Activated T-cell treated with anti-CD3 and anti-CD28 coated beads for 48 hours (primary cell): ENCODE measurements at regions not wholly inside any gene's neighbourhood (a gene's known extent, or its start where the extent isn't known, plus 50 kb on each side); places are given as distances from the start of the nearest gene placed in this dataset.

Source experiments
- DNase-seq: peaks from one replicate; pipeline ENCODE4 v3.0.0-alpha.2; 2020; ENCODE audit warnings: low read depth

DNA sequence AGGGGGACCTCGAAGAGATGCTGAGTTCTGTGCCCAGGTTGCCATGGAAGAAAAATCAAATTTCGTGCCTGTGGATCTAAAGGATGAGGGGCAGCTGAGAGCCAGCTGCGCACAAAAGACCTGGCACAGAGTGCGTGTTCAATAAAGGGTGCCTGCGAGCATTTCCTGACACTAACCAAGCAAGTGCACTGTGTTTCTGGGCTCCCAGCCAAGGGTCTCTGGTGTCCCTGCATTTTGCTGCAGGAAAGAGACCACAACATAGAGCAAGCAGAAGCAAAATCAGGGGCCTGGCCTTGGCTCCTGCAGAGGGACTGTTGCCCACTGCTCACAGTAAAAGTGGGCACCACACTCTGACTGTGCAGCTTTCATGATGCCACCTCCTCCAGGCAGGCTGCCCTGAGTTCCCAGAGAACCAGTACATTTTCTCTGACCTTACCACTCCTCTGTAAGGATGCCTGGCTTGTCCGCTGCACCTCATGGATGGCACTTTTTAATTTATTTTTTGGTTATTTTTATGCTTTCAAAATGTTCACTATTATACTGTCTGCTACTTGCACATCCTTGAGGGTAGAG is 70.8 kb upstream of the GPR12 start:
- no peak for DNase-seq

GRCh38 chr13:26829716-26830115 is 69.1 kb upstream of the GPR12 start:
- no peak for DNase-seq

GRCh38 chr13:26824581-26824980 is 64.0 kb upstream of the GPR12 start:
- DNase-seq: no peak

DNA sequence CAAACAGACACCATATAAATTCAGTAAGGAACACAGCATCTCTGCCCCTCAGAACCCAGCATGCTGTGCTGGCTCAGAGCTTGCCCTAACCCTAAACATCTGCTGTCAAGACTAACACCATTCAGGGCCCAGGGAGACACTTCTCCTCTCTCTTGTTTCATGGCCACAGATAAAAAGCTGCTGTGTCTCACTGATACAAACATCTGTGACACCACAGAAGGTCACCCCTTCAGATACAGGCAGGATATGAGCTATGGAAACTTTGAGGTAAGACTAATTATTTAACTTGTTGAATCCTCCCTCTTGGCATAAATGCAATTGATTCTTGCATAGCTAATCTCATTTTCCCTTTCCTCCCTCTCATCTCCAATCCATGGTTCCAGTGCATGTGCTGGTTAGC is 61.6 kb upstream of the GPR12 start:
- no peak for DNase-seq

DNA sequence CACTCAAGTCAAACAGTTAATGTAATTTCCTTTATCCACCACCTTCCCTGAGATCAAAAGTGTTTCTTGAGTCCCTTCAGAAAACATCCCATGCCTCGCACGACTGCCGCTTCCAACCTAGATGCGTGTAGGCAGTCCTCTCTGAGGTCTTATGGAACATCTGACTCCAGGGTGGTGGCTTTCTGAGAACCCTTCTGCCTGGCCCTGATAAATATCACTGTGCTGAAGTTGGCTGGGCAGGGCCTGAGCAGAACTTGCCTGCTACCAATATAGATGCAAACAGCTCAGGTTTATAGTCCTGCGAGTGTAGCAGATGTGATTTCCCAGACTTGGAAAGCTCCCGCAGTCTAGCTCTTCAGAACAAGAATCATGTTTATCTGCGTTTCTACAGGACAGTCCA is 61.1 kb upstream of the GPR12 start:
- DNase-seq: no peak

DNA sequence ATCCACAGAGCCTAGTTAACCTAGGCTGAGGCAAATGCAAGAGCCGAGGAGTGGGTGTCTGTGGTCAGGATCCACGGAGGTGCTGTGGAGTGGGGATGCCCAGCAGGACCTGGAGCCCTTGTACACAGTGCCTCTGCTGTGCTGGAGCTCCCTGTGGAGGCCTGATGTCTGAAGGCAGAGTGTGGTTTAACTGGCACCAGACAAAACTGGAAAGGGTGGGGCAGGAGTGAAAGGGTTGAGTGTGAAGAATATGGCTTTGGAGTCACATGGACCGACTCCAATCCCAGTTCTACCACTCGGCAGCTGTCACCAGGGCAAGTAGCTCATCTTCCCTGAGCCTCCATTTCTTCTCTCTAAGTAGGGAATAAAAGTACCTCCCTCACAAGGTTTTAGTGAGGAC is 60.3 kb upstream of the GPR12 start:
- DNase-seq: no peak

DNA sequence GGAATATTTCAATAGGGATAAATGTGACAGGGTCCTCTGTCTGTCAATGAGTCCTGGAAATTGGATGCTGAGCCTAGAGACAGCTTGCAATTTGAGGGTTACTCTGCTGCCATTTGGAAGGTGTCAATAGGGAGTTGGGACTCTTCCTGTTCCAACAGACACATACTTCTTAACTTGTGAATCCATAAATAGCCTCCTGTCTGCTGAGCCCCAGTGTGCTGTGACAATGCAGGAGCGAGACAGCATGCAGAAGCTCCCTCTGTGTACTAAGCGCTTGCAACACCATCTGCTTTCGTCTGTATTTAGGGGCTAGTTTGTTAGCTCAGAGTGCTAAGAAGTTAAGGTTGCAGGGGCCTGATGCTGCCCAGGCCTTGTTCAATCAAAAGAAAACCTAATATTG is 58.5 kb upstream of the GPR12 start:
- no peak for DNase-seq

DNA sequence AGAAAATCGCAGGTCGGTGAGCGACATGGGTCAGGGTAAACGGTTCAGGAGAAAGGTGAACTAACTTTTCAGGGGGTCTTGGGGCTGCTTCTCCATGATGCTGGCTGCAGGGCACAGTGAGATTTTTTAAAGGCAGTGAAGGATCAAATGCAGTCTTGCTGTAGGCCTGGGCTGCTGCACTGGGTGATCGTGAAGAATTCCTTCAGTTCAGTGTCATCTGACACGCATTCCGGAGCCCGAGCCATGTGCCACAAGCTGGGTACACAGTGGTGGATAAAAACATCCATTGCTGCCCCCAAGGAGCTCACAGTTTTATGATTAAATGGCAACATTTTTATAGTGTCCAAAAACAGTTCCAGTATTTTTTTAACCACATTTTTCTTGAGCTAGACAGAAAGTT is 56.3 kb upstream of the GPR12 start:
- DNase-seq: no peak

DNA sequence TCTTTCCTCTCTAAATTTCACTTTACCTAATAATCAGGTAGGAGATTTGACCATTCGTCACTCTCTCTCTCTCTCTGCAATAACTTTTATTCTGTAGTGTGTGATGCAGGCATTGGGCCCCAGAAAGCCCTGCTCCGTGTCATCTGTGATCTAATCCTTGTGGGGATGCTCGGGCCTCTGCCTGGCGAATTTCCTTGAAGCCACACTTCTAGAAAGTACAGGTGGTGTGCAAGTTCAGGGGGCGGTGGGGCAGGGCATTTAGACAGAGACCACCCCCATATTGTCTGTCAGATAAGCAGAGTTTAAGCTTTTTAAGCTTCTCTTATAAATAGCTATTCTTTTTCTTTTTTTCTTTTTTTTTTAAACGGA is 53.4 kb upstream of the GPR12 start:
- no peak for DNase-seq

GRCh38 chr13:26813321-26813979 is 52.9 kb upstream of the GPR12 start:
- DNase-seq: no peak

DNA sequence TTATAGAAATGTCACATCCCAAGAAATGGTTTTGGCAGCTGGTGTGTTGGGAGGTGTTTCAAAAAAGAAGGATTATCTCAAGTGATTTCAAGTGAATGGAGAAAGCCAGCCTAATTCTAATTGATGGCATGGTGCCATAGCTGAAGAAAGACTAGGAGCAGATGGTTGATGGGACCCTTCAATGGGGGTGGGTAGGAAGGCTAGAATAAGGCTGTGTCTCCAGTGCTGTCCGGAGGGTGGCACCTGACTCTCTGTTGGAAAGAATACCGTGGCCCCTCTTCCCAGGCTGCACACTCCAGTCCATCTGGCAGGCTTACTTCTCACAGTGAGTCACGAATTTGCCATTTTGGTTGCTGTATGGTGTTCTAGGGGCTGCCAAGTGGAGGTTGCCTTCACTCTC is 51.0 kb upstream of the GPR12 start:
- no peak for DNase-seq
